GM12892 (cell line): ENCODE measurements at regions not wholly inside any gene's neighbourhood (a gene's known extent, or its start where the extent isn't known, plus 50 kb on each side); places are given as distances from the start of the nearest gene placed in this dataset.

Source experiments
- POLR2A ChIP-seq: IDR thresholded peaks from 2 replicates; pipeline ENCODE4 v1.6.1; 2011; ENCODE audit warnings: low read depth, low read length, control low read depth
- POLR2AphosphoS5 ChIP-seq: IDR thresholded peaks from 2 replicates; pipeline ENCODE4 v1.6.1; 2011; ENCODE audit warnings: low read depth, low read length, control low read depth

DNA sequence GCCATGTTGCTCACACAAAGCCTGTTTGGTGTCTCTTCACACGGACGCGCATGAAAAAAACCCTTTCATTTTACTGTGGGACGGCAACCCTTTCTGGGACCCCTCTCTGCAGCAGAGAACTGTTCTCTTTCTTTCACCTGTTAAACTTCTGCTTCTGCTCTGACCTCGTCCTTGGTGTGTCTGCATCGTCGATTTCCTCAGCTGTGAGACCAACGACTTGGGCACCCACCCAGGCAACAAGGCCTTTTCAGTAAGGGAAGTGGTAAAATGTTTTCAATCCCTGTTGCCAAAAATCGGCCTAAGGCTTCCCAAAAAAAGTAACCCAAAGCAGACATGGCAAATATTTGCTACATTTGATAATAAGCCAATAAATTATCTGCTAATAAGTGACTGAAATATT, 515.3 kb downstream of the IRS2 start:
- no peak for TF ChIP-seq POLR2AphosphoS5
- TF ChIP-seq POLR2A: no peak
